ENCODE measurements at regions not wholly inside any gene's neighbourhood (a gene's known extent, or its start where the extent isn't known, plus 50 kb on each side); places are given as distances from the start of the nearest gene placed in this dataset.

- H3K27me3 ChIP-seq, result no peaks in the 10 kb centered on the region
- no peak overlapping the region for H3K4me3 ChIP-seq
- no peaks in the 10 kb centered on the region for H3K4me1 ChIP-seq
- no peak for TF ChIP-seq CTCF (IDR thresholded peaks at IDR 0.05)
- TF ChIP-seq POLR2A (IDR thresholded peaks at IDR 0.05), result no peak
- H3K9me3 ChIP-seq, result no peaks in the 10 kb centered on the region
- no peak overlapping the region for H3K27ac ChIP-seq
- H3K36me3 ChIP-seq, result no peaks in the 10 kb centered on the region
- DNase-seq, result no peak
These were observed 337.3 kb downstream of the CENPC start for GRCh38 chr4:67207941-67208441.

GRCh38 chr4:67204441-67204840 is 340.9 kb downstream of the CENPC start:
- Histone ChIP-seq H3K4me1 (no peaks in the 10 kb centered on the region), H3K9me3 (no peaks in the 10 kb centered on the region), H3K27me3 (no peaks in the 10 kb centered on the region), H3K27ac (no peak overlapping the region), H3K4me3 (no peak overlapping the region), H3K36me3 (no peaks in the 10 kb centered on the region)
- DNase-seq, result no peak
- no peak for TF ChIP-seq POLR2A (IDR thresholded peaks at IDR 0.05)

GRCh38 chr4:67201334-67201733 is 344.0 kb downstream of the CENPC start:
- Histone ChIP-seq H3K4me3 (no peak overlapping the region), H3K36me3 (no peaks in the 10 kb centered on the region), H3K4me1 (no peaks in the 10 kb centered on the region), H3K27ac (no peak overlapping the region), H3K27me3 (no peaks in the 10 kb centered on the region), H3K9me3 (no peaks in the 10 kb centered on the region)
- TF ChIP-seq POLR2A (IDR thresholded peaks at IDR 0.05) (no peak), CTCF (IDR thresholded peaks at IDR 0.05) (no peak)
- no peak for DNase-seq

- no peaks in the 10 kb centered on the region for H3K27me3 ChIP-seq
- no peaks in the 10 kb centered on the region for H3K36me3 ChIP-seq
- DNase-seq, result no peak
- no peak overlapping the region for H3K4me3 ChIP-seq
- H3K9me3 ChIP-seq, result no peaks in the 10 kb centered on the region
- no peaks in the 10 kb centered on the region for H3K4me1 ChIP-seq
- TF ChIP-seq POLR2A (IDR thresholded peaks at IDR 0.05) (no peak), CTCF (IDR thresholded peaks at IDR 0.05) (no peak)
- H3K27ac ChIP-seq, result no peak overlapping the region
These were observed 346.6 kb downstream of the CENPC start for GRCh38 chr4:67198727-67199126.

GRCh38 chr4:67167849-67168248 is 377.5 kb downstream of the CENPC start:
- Histone ChIP-seq H3K4me1 (no peaks in the 10 kb centered on the region), H3K36me3 (no peaks in the 10 kb centered on the region), H3K9me3 (no peaks in the 10 kb centered on the region), H3K27ac (no peak overlapping the region), H3K27me3 (no peaks in the 10 kb centered on the region), H3K4me3 (no peak overlapping the region)
- no peak for DNase-seq
- no peak for TF ChIP-seq CTCF (IDR thresholded peaks at IDR 0.05)
- TF ChIP-seq POLR2A (IDR thresholded peaks at IDR 0.05), result no peak

- H3K9me3 ChIP-seq, result no peaks in the 10 kb centered on the region
- TF ChIP-seq POLR2A (IDR thresholded peaks at IDR 0.05) (no peak), CTCF (IDR thresholded peaks at IDR 0.05) (no peak)
- H3K4me1 ChIP-seq, result no peaks in the 10 kb centered on the region
- no peak for DNase-seq
- H3K4me3 ChIP-seq, result no peak overlapping the region
- H3K27me3 ChIP-seq, result no peaks in the 10 kb centered on the region
- H3K36me3 ChIP-seq, result no peaks in the 10 kb centered on the region
- H3K27ac ChIP-seq, result no peak overlapping the region
These were observed 382.6 kb downstream of the CENPC start for GRCh38 chr4:67162690-67163089.
